PC-3 (cell line): ENCODE measurements at regions not wholly inside any gene's neighbourhood (a gene's known extent, or its start where the extent isn't known, plus 50 kb on each side); places are given as distances from the start of the nearest gene placed in this dataset.

Source experiments
- ATAC-seq: fragments of 200-7000 bp; cut with Tn5 transposase; 2 replicates; pipeline ENCODE4 v1.9.1; 2020; ENCODE audit warnings: mild to moderate bottlenecking, moderate library complexity
- BruUV-seq: library from RNA; stranded (reverse); fragments of 400-500 nt; replicated peaks from 2 replicates; lab custom pipeline; 2021; lab: Mats Ljungman, UMichigan
- CTCF ChIA-PET: fragments of 300-600 bp; sonication (Branson Sonifier 250); formaldehyde crosslinking; loops from one replicate; lab custom pipeline; 2022; ENCODE audit warnings: antibody characterized with exemption; lab: Charles Lee
- POLR2A ChIA-PET: fragments of 300-600 bp; sonication (Branson Sonifier 250); formaldehyde crosslinking; loops from one replicate; lab custom pipeline; 2022; ENCODE audit warnings: antibody characterized with exemption; ENCODE audit not compliant: unreplicated experiment; lab: Charles Lee
- DNase-seq: peaks from one replicate; pipeline ENCODE4 v3.0.0-alpha.2; 2015
- H2AFZ ChIP-seq: fragments of 300-600 bp; sonication (generic); 2 replicates; pipeline ENCODE4 v1.6.0; 2016; ENCODE audit warnings: antibody characterized with exemption, low read length
- H3F3A ChIP-seq: fragments of 300-600 bp; sonication (generic); one replicate; pipeline ENCODE4 v1.6.0; 2017; ENCODE audit warnings: antibody characterized with exemption, low read length, control low read depth, mild to moderate bottlenecking; ENCODE audit not compliant: unreplicated experiment
- H3K27ac ChIP-seq: fragments of 300-600 bp; sonication (generic); 2 replicates; pipeline ENCODE4 v1.5.1; 2016; ENCODE audit warnings: mild to moderate bottlenecking, low read length
- H3K27me3 ChIP-seq: fragments of 300-600 bp; sonication (generic); 2 replicates; pipeline ENCODE4 v1.6.1; 2016; ENCODE audit warnings: low read length, mixed read lengths
- H3K36me3 ChIP-seq: fragments of 300-600 bp; sonication (generic); 2 replicates; pipeline ENCODE4 v1.6.1; 2016; ENCODE audit warnings: low read depth, mixed run types, low read length, mixed read lengths
- H3K4me1 ChIP-seq: fragments of 300-600 bp; sonication (generic); 2 replicates; pipeline ENCODE4 v1.5.1; 2016; ENCODE audit warnings: low read length; ENCODE audit not compliant: insufficient read depth
- H3K4me2 ChIP-seq: fragments of 300-600 bp; sonication (generic); 2 replicates; pipeline ENCODE4 v1.6.0; 2016; ENCODE audit warnings: low read length
- H3K4me3 ChIP-seq: fragments of 300-600 bp; sonication (generic); 2 replicates; pipeline ENCODE4 v1.5.1; 2016; ENCODE audit warnings: mild to moderate bottlenecking, low read length, mixed read lengths
- H3K79me2 ChIP-seq: fragments of 300-600 bp; sonication (generic); 2 replicates; pipeline ENCODE4 v1.6.1; 2017; ENCODE audit warnings: low read length, mixed read lengths
- H3K9ac ChIP-seq: fragments of 300-600 bp; sonication (generic); 2 replicates; pipeline ENCODE4 v1.6.0; 2016; ENCODE audit warnings: mild to moderate bottlenecking, low read length
- H3K9me2 ChIP-seq: fragments of 300-600 bp; sonication (generic); replicated peaks from 2 replicates; pipeline ENCODE4 v1.6.1; 2016; ENCODE audit warnings: mixed run types, low read length, mixed read lengths
- H3K9me3 ChIP-seq: fragments of 300-600 bp; sonication (generic); 2 replicates; pipeline ENCODE4 v1.6.1; 2016; ENCODE audit warnings: low read length, mixed read lengths
- H4K20me1 ChIP-seq: fragments of 300-600 bp; sonication (generic); 2 replicates; pipeline ENCODE4 v1.6.1; 2016; ENCODE audit warnings: low read length, mixed read lengths
- CTCF ChIP-seq: fragments of 300-600 bp; sonication (generic); conservative IDR thresholded peaks from 2 replicates; pipeline ENCODE4 v1.5.1; 2017; ENCODE audit warnings: antibody characterized with exemption, low read depth, mild to moderate bottlenecking, low read length
- EZH2 ChIP-seq: fragments of 300-600 bp; sonication (generic); IDR thresholded peaks from one replicate; pipeline ENCODE4 v1.6.1; 2017; ENCODE audit warnings: antibody characterized with exemption, mild to moderate bottlenecking, low read length; ENCODE audit not compliant: unreplicated experiment
- EZH2phosphoT487 ChIP-seq: fragments of 300-600 bp; sonication (generic); IDR thresholded peaks from 2 replicates; pipeline ENCODE4 v1.6.1; 2018; ENCODE audit warnings: mild to moderate bottlenecking, antibody characterized with exemption, low read length, borderline replicate concordance
- intact Hi-C: fragments of 100-400 bp; cut with micrococcal nuclease; formaldehyde crosslinking; loops from 2 replicates; pipeline ENCODE4 v1.9.0; 2023

- no peak for ATAC-seq
- no peaks in the 10 kb centered on the region for H3K9me2 ChIP-seq
- no TSS peak for BruUV-seq
- H3F3A ChIP-seq: no peaks in the 10 kb centered on the region
- H4K20me1 ChIP-seq: no peaks in the 10 kb centered on the region
- H3K79me2 ChIP-seq: no peaks in the 10 kb centered on the region
- H3K36me3 ChIP-seq: no peaks in the 10 kb centered on the region
- ChIA-PET CTCF (no interaction called here), POLR2A (no interaction called here)
- no peak overlapping the region for H3K27ac ChIP-seq
- no peak overlapping the region for H2AFZ ChIP-seq
- no peaks in the 10 kb centered on the region for H3K9me3 ChIP-seq
- no peak overlapping the region for H3K9ac ChIP-seq
- H3K4me1 ChIP-seq: no peaks in the 10 kb centered on the region
- TF ChIP-seq EZH2: no peak
- TF ChIP-seq CTCF: no peak
- no peak for TF ChIP-seq EZH2phosphoT487
- H3K4me3 ChIP-seq: no peak overlapping the region
- intact Hi-C loops: no loop called here
- no peak for DNase-seq
- H3K27me3 ChIP-seq: peaks cover 5% of the 10 kb centered on the region; the same call in 1 of the 2 replicates
- no peak overlapping the region for H3K4me2 ChIP-seq
These were observed 85.6 kb upstream of the GAP43 start for GRCh38 chr3:115537669-115538068.

- no TSS peak for BruUV-seq
- no peak overlapping the region for H3K27ac ChIP-seq
- ChIA-PET CTCF (no interaction called here), POLR2A (no interaction called here)
- no peak overlapping the region for H3K4me2 ChIP-seq
- H3F3A ChIP-seq: no peaks in the 10 kb centered on the region
- H3K9me2 ChIP-seq: no peaks in the 10 kb centered on the region
- TF ChIP-seq CTCF (no peak), EZH2 (no peak), EZH2phosphoT487 (no peak)
- H3K4me3 ChIP-seq: no peak overlapping the region
- no peaks in the 10 kb centered on the region for H3K9me3 ChIP-seq
- intact Hi-C loops: no loop called here
- H2AFZ ChIP-seq: no peak overlapping the region
- no peaks in the 10 kb centered on the region for H3K4me1 ChIP-seq
- no peaks in the 10 kb centered on the region for H4K20me1 ChIP-seq
- no peaks in the 10 kb centered on the region for H3K79me2 ChIP-seq
- ATAC-seq (no peak), DNase-seq (no peak)
- H3K36me3 ChIP-seq: no peaks in the 10 kb centered on the region
- H3K27me3 ChIP-seq: peaks cover 8% of the 10 kb centered on the region; the same call in 1 of the 2 replicates
- no peak overlapping the region for H3K9ac ChIP-seq
These were observed 76.1 kb upstream of the GAP43 start for GRCh38 chr3:115547207-115547606.

- POLR2A ChIA-PET: no interaction called here
- no peak overlapping the region for H3K4me2 ChIP-seq
- H3K9ac ChIP-seq: no peak overlapping the region
- ATAC-seq (no peak), DNase-seq (no peak)
- no peaks in the 10 kb centered on the region for H3K4me1 ChIP-seq
- H2AFZ ChIP-seq: no peak overlapping the region
- no peaks in the 10 kb centered on the region for H3K9me3 ChIP-seq
- no peaks in the 10 kb centered on the region for H3K9me2 ChIP-seq
- no TSS peak for BruUV-seq
- no peaks in the 10 kb centered on the region for H4K20me1 ChIP-seq
- H3K4me3 ChIP-seq: no peak overlapping the region
- no peak overlapping the region for H3K27ac ChIP-seq
- CTCF ChIA-PET: no interaction called here
- H3K79me2 ChIP-seq: no peaks in the 10 kb centered on the region
- H3K27me3 ChIP-seq: peaks cover 8% of the 10 kb centered on the region; the same call in 1 of the 2 replicates
- TF ChIP-seq CTCF (no peak), EZH2 (no peak), EZH2phosphoT487 (no peak)
- H3K36me3 ChIP-seq: no peaks in the 10 kb centered on the region
- intact Hi-C loops: no loop called here
- no peaks in the 10 kb centered on the region for H3F3A ChIP-seq
These were observed 74.7 kb upstream of the GAP43 start for GRCh38 chr3:115548611-115549010.
